HG03378 (cell line): ENCODE measurements at regions not wholly inside any gene's neighbourhood (a gene's known extent, or its start where the extent isn't known, plus 50 kb on each side); places are given as distances from the start of the nearest gene placed in this dataset.

Source experiments
- ATAC-seq: cut with Tn5 transposase; IDR thresholded peaks from one replicate; pipeline ENCODE4 v1.9.1; 2021; ENCODE audit warnings: mild to moderate bottlenecking, moderate library complexity; ENCODE audit not compliant: unreplicated experiment

GRCh38 chr10:104574427-104574826 is 66.7 kb upstream of the SORCS3 start:
- ATAC-seq, result no peak

DNA sequence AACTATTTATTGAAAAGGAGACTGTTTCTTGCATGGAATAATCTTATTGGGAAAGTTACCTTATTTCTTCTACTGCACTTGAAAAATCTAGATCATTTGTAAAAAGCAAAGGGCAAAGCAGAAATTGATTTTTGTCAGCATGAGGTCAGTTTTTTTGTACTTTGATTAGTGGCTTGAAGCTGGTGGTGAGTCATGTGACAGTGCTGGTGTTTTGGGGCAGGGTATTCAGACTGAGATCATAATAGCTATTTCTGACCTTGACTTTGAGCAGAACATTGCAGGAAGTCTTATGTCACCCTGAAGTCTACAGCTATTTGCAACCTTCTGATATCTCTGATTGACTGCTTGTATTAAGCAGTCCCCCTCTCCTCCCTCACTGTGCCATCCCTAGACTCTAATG is 66.3 kb upstream of the SORCS3 start:
- no peak for ATAC-seq

DNA sequence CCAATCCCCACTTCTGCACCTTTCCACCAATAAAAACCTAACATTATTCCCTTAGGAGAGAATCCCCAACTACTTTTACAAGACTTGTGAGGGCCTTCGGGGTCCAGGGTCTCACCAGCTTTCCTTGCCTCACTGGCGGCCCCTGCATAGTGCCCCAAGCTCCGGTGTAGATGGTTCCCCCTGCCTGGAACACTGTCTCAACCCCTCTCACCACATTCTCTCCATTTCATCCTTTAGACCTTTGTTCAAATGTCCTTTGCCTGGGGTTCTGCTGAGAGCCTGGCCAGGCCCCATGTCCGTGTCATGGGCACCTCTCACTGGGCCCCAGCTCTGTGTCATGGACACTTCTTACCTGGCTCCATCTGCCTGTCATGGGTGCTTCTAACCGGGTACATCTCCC is 64.5 kb upstream of the SORCS3 start:
- no peak for ATAC-seq

DNA sequence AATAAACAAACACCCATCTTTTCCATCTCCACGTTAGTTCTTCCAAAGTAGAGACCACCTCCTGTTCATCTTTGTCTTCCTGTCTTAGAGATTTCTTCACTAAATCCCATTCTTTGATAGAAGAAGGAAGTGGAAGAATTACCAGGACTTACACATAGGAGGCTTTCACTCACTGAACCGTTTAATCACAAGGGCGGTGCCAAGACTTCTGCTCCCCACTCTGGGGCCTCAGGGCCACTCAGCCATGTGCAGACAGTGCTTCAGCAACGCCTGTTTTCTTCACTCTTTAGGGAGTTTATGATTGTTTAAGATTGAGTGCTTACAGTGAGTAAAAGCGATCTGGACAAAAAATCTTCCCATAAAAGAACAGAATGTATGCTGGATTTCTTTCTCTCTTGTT is 63.9 kb upstream of the SORCS3 start:
- ATAC-seq, result no peak

GRCh38 chr10:104577861-104578521 is 63.1 kb upstream of the SORCS3 start:
- ATAC-seq, result no peak

- no peak for ATAC-seq
Observed at GRCh38 chr10:104578671-104579070, 62.4 kb upstream of the SORCS3 start.

- ATAC-seq, result no peak
Observed at GRCh38 chr10:104579136-104579535, 62.0 kb upstream of the SORCS3 start.

DNA sequence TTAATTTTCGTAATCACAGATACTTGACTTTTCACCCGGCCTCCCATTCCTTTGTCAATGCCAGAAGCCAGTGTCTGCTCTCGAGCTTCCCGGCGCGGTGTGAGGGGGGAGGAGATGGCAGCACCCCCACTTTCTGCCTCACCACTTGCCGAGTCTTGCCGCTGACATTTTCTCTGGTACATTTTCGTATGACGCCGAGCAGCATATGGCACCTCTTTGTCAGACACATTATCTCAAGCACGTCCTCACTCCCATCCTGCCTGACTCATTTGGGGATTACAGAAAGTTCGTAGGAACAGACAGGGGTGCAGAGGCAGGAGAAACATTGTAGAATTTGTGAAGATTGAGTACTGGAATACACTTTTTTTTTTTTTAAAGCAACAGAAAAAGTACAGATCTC is 60.8 kb upstream of the SORCS3 start:
- ATAC-seq, result no peak

GRCh38 chr10:104580774-104581675 is 60.1 kb upstream of the SORCS3 start:
- peak; percentile 73 for ATAC-seq

- ATAC-seq, result no peak
Observed at GRCh38 chr10:104581884-104582601, 59.0 kb upstream of the SORCS3 start.

- no peak for ATAC-seq
Observed at GRCh38 chr10:104582602-104582951, 58.5 kb upstream of the SORCS3 start.

- no peak for ATAC-seq
Observed at GRCh38 chr10:104582966-104583365, 58.1 kb upstream of the SORCS3 start.

- ATAC-seq, result no peak
Observed at GRCh38 chr10:104584541-104584940, 56.5 kb upstream of the SORCS3 start.

- ATAC-seq, result no peak
Observed at GRCh38 chr10:104587751-104588150, 53.3 kb upstream of the SORCS3 start.

DNA sequence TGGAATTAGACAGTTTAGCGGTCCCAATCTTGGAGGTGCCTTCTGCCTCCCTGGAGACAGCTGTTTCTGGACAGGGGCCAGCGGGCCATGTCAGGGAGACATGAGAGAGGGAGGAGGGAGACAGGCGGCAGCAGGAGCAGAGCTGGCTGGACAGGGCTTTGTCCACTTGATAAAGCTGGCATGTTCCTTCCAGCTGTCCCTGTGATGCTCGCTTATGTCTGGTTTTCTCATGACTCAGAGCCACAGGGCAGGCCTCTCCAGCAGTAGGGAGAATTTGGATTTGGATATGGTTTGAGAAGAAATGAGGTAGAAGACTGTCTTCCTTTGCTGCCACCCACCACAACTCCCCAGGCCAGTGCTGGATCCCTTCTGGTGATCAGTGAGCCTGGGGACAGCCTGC is 51.7 kb upstream of the SORCS3 start:
- no peak for ATAC-seq

- no peak for ATAC-seq
Observed at GRCh38 chr10:104589871-104590270, 51.2 kb upstream of the SORCS3 start.
